ENCODE measurements at regions not wholly inside any gene's neighbourhood (a gene's known extent, or its start where the extent isn't known, plus 50 kb on each side); places are given as distances from the start of the nearest gene placed in this dataset.

GRCh38 chr2:181243319-181243718, 213.9 kb upstream of the ITGA4 start:
- H3K27ac ChIP-seq: no peak overlapping the region
- intact Hi-C loops (cut with DNase I; ENCODE audit: low total_unique reads) (no loop called here), in situ Hi-C loops (cut with MboI; ENCODE audit: low pct_ligation_motif_present in 1 of 4, low pct_unique_long_range_greater_than_20kb in 1 of 4, low sequenced_read_pairs in 3 of 4) (no loop called here)
- no peaks in the 10 kb centered on the region for H3K4me1 ChIP-seq
- DNase-seq: no peak
- TF ChIP-seq POLR2AphosphoS5 (IDR thresholded peaks at IDR 0.05) (no peak), CTCF (IDR thresholded peaks at IDR 0.05) (no peak), POLR2A (IDR thresholded peaks at IDR 0.05) (no peak), EP300 (IDR thresholded peaks at IDR 0.05; ENCODE audit: low read depth) (no peak)
- no peak overlapping the region for H3K4me3 ChIP-seq
- no peaks in the 10 kb centered on the region for H3K36me3 ChIP-seq
- H3K27me3 ChIP-seq: no peaks in the 10 kb centered on the region
- H3K9me3 ChIP-seq: no peaks in the 10 kb centered on the region

GRCh38 chr2:181250691-181251090, 206.5 kb upstream of the ITGA4 start:
- in situ Hi-C loops (cut with MboI; ENCODE audit: low pct_ligation_motif_present in 1 of 4, low pct_unique_long_range_greater_than_20kb in 1 of 4, low sequenced_read_pairs in 3 of 4): no loop called here
- Histone ChIP-seq H3K36me3 (no peaks in the 10 kb centered on the region), H3K4me3 (no peak overlapping the region), H3K27me3 (no peaks in the 10 kb centered on the region), H3K9me3 (no peaks in the 10 kb centered on the region), H3K4me1 (no peaks in the 10 kb centered on the region), H3K27ac (no peak overlapping the region)
- no peak for TF ChIP-seq POLR2AphosphoS5 (IDR thresholded peaks at IDR 0.05)
- no peak for TF ChIP-seq CTCF (IDR thresholded peaks at IDR 0.05)
- no peak for TF ChIP-seq POLR2A (IDR thresholded peaks at IDR 0.05)
- no peak for TF ChIP-seq EP300 (IDR thresholded peaks at IDR 0.05; ENCODE audit: low read depth)
- no peak for DNase-seq
- intact Hi-C loops (cut with DNase I; ENCODE audit: low total_unique reads): no loop called here
- 92 to 100% methylated on average over 1 of the region's 1 CpG for WGBS, 2 donors (ENCODE audit: low coverage in 1 of 2)

GRCh38 chr2:181252262-181253148, 204.7 kb upstream of the ITGA4 start:
- TF ChIP-seq EP300 (IDR thresholded peaks at IDR 0.05; ENCODE audit: low read depth) (no peak), CTCF (IDR thresholded peaks at IDR 0.05) (no peak), POLR2AphosphoS5 (IDR thresholded peaks at IDR 0.05) (no peak), POLR2A (IDR thresholded peaks at IDR 0.05) (no peak)
- H3K4me1 ChIP-seq: no peaks in the 10 kb centered on the region
- no peaks in the 10 kb centered on the region for H3K9me3 ChIP-seq
- intact Hi-C loops (cut with DNase I; ENCODE audit: low total_unique reads): no loop called here
- in situ Hi-C loops (cut with MboI; ENCODE audit: low pct_ligation_motif_present in 1 of 4, low pct_unique_long_range_greater_than_20kb in 1 of 4, low sequenced_read_pairs in 3 of 4): no loop called here
- no peak overlapping the region for H3K27ac ChIP-seq
- no peaks in the 10 kb centered on the region for H3K36me3 ChIP-seq
- no peaks in the 10 kb centered on the region for H3K27me3 ChIP-seq
- no peak overlapping the region for H3K4me3 ChIP-seq
- WGBS, 2 donors (ENCODE audit: low coverage in 1 of 2): 64 to 82% methylated on average over 3 to 5 of the region's 5 CpGs
- no peak for DNase-seq

- no peaks in the 10 kb centered on the region for H3K9me3 ChIP-seq
- H3K4me1 ChIP-seq: no peaks in the 10 kb centered on the region
- H3K27ac ChIP-seq: no peak overlapping the region
- no peaks in the 10 kb centered on the region for H3K36me3 ChIP-seq
- TF ChIP-seq EP300 (IDR thresholded peaks at IDR 0.05; ENCODE audit: low read depth) (no peak), POLR2AphosphoS5 (IDR thresholded peaks at IDR 0.05) (no peak), CTCF (IDR thresholded peaks at IDR 0.05) (no peak), POLR2A (IDR thresholded peaks at IDR 0.05) (no peak)
- 95% methylated on average over 3 of the region's 3 CpGs; no CpG with 5 or more reads in 1 of the 2 donors for WGBS, 2 donors (ENCODE audit: low coverage in 1 of 2)
- no peak for DNase-seq
- no peak overlapping the region for H3K4me3 ChIP-seq
- no peaks in the 10 kb centered on the region for H3K27me3 ChIP-seq
- intact Hi-C loops (cut with DNase I; ENCODE audit: low total_unique reads): no loop called here
- in situ Hi-C loops (cut with MboI; ENCODE audit: low pct_ligation_motif_present in 1 of 4, low pct_unique_long_range_greater_than_20kb in 1 of 4, low sequenced_read_pairs in 3 of 4): no loop called here
These were observed 203.7 kb upstream of the ITGA4 start for GRCh38 chr2:181253438-181253837.
